ENCODE measurements at regions not wholly inside any gene's neighbourhood (a gene's known extent, or its start where the extent isn't known, plus 50 kb on each side); places are given as distances from the start of the nearest gene placed in this dataset.
A peak's percentile ranks its signal among the peaks of the same experiment; 100 is the strongest.

DNA sequence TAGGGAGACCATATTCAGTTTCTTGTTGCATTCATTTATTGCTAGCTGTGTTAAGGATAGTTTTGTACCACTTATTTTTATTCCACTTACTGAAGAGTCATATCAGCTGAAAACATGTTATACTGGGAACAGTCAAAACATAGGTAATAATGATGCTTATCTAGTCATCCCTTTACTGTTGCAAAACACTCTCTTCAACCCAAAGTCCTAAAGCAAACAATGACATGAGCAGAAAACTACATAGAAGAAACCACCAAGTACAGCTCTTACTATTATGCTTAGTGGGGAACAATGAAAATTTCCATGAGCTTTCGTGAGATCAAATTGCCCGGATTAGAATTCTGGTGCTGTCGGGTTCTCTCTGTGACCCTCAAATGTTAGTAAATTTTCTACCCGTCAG lies 681.4 kb downstream of the NR2F1-AS1 start:
- Histone ChIP-seq H3K9ac (ENCODE audit: control insufficient read depth, insufficient read depth, low read length) (no peak overlapping the region), H3K4me3 (no peak overlapping the region), H2AFZ (ENCODE audit: control insufficient read depth, low read depth, low read length) (no peak overlapping the region), H3K9me3 (replicated peaks; ENCODE audit: control insufficient read depth, insufficient read depth, low read length) (no peaks in the 10 kb centered on the region), H3K79me2 (ENCODE audit: control insufficient read depth, insufficient read depth, low read length) (no peaks in the 10 kb centered on the region), H3K27ac (ENCODE audit: control insufficient read depth, insufficient read depth) (no peak overlapping the region), H3K4me1 (ENCODE audit: control insufficient read depth, insufficient read depth, low read length) (no peaks in the 10 kb centered on the region), H3K27me3 (replicated peaks in 1 of 2; ENCODE audit: control insufficient read depth in 2 of 2, insufficient read depth in 2 of 2, low read length in 1 of 2) (no peaks in the 10 kb centered on the region), H3K4me2 (ENCODE audit: control insufficient read depth, insufficient read depth) (no peak overlapping the region), H4K20me1 (ENCODE audit: control insufficient read depth, insufficient read depth) (no peaks in the 10 kb centered on the region), H3K36me3 (ENCODE audit: control insufficient read depth in 2 of 2, insufficient read depth in 2 of 2, low read length in 1 of 2) (no peaks in the 10 kb centered on the region)
- in situ Hi-C loops (cut with MboI) (no loop called here), intact Hi-C loops (cut with micrococcal nuclease; ENCODE audit: unreplicated experiment) (no loop called here)
- DNase-seq (ENCODE audit: low read depth, low spot score) = no peak
- POLR2A ChIA-PET = no interaction called here
- no TSS peak for BruUV-seq (replicated peaks)
- no peak for FAIRE-seq
- SMC1A ChIA-PET (ENCODE audit: uncharacterized antibody, unreplicated experiment) = interaction anchor here (0.5 to 1.7 kb wide), 6 partner anchors 9 to 567 kb away, joined by 3 to 14 read pairs (median 3); no protein-coding TSS in a partner anchor
- ATAC-seq = 0 out of 3 replicates have a peak, but pooled peaks have one; percentile 20
- TF ChIP-seq NFYB (IDR thresholded peaks at IDR 0.05; ENCODE audit: insufficient read depth, low read depth, low read length) = no peak
- no peak for TF ChIP-seq HCFC1 (IDR thresholded peaks at IDR 0.05; ENCODE audit: low read length)
- TF ChIP-seq BMI1 (IDR thresholded peaks at IDR 0.05; ENCODE audit: borderline replicate concordance) = no peak
- CTCF ChIA-PET = interaction anchor here (0.7 to 1.4 kb wide), 5 partner anchors 8 to 18 kb away, joined by 3 to 6 read pairs (median 4); no protein-coding TSS in a partner anchor
- WGBS (ENCODE audit: insufficient coverage, insufficient replicate concordance, low lambda C conversion rate, missing lambda C conversion rate) = 27% methylated on average over 4 of the region's 4 CpGs
- RAD21 ChIA-PET (ENCODE audit: unreplicated experiment) = interaction anchor here (2.4 kb wide), 1 partner anchor 9 kb away, joined by 10 read pairs; no protein-coding TSS in a partner anchor

- no peak overlapping the region for H3K9ac ChIP-seq (ENCODE audit: control insufficient read depth, insufficient read depth, low read length)
- no peaks in the 10 kb centered on the region for H4K20me1 ChIP-seq (ENCODE audit: control insufficient read depth, insufficient read depth)
- in situ Hi-C loops (cut with MboI) (no loop called here), intact Hi-C loops (cut with micrococcal nuclease; ENCODE audit: unreplicated experiment) (no loop called here)
- POLR2A ChIA-PET = no interaction called here
- BruUV-seq (replicated peaks) = no TSS peak
- TF ChIP-seq PRDM15 (CRISPR knock-in tag; IDR thresholded peaks at IDR 0.05) (no peak), KLF5 (IDR thresholded peaks at IDR 0.05; ENCODE audit: partially characterized antibody) (no peak), CHD1 (IDR thresholded peaks at IDR 0.05; ENCODE audit: low read depth, low read length) (no peak), KAT2A (conservative IDR thresholded peaks at IDR 0.05; ENCODE audit: control insufficient read depth, low read depth, low read length) (no peak), MTA2 (IDR thresholded peaks at IDR 0.05; ENCODE audit: low read depth) (no peak), IKZF2 (IDR thresholded peaks at IDR 0.05) (no peak), JUND (IDR thresholded peaks at IDR 0.05; ENCODE audit: low read depth, low read length) (no peak), MYB (IDR thresholded peaks at IDR 0.05; ENCODE audit: borderline replicate concordance, low read depth, low read length) (no peak), MEF2B (IDR thresholded peaks at IDR 0.05; ENCODE audit: partially characterized antibody, poor library complexity, severe bottlenecking) (no peak), ZNF207 (IDR thresholded peaks at IDR 0.05; ENCODE audit: borderline replicate concordance) (no peak), TCF12 (IDR thresholded peaks at IDR 0.05; ENCODE audit: low read depth, low read length) (no peak), CBX3 (IDR thresholded peaks at IDR 0.05; ENCODE audit: borderline replicate concordance, low read depth) (no peak)
- FAIRE-seq (no peak), DNase-seq (ENCODE audit: low read depth, low spot score) (no peak), ATAC-seq (no peak)
- no peaks in the 10 kb centered on the region for H3K36me3 ChIP-seq (ENCODE audit: control insufficient read depth in 2 of 2, insufficient read depth in 2 of 2, low read length in 1 of 2)
- SMC1A ChIA-PET (ENCODE audit: uncharacterized antibody, unreplicated experiment) = interaction anchor here (1.3 kb wide), 1 partner anchor 12 kb away, joined by 6 read pairs; no protein-coding TSS in a partner anchor
- no peaks in the 10 kb centered on the region for H3K4me1 ChIP-seq (ENCODE audit: control insufficient read depth, insufficient read depth, low read length)
- H3K4me3 ChIP-seq = no peak overlapping the region
- no peaks in the 10 kb centered on the region for H3K79me2 ChIP-seq (ENCODE audit: control insufficient read depth, insufficient read depth, low read length)
- no peaks in the 10 kb centered on the region for H3K9me3 ChIP-seq (replicated peaks; ENCODE audit: control insufficient read depth, insufficient read depth, low read length)
- H3K4me2 ChIP-seq (ENCODE audit: control insufficient read depth, insufficient read depth) = no peak overlapping the region
- H3K27ac ChIP-seq (ENCODE audit: control insufficient read depth, insufficient read depth) = no peak overlapping the region
- CTCF ChIA-PET = interaction anchor here (1.2 kb wide), 1 partner anchor 12 kb away, joined by 3 read pairs; no protein-coding TSS in a partner anchor
- H2AFZ ChIP-seq (ENCODE audit: control insufficient read depth, low read depth, low read length) = no peak overlapping the region
- RAD21 ChIA-PET (ENCODE audit: unreplicated experiment) = no interaction called here
- no peaks in the 10 kb centered on the region for H3K27me3 ChIP-seq (replicated peaks in 1 of 2; ENCODE audit: control insufficient read depth in 2 of 2, insufficient read depth in 2 of 2, low read length in 1 of 2)
Measured at GRCh38 chr5:92896722-92897121, 684.3 kb downstream of the NR2F1-AS1 start.

Measured in GM12878 (cell line).